Transverse colon (tissue), 3 donors: ENCODE measurements at regions not wholly inside any gene's neighbourhood (a gene's known extent, or its start where the extent isn't known, plus 50 kb on each side); places are given as distances from the start of the nearest gene placed in this dataset.

ENCODE experiments used
- CTCF ChIP-seq, 5 experiments: fragments of 200-600 bp in 3 of 5; fragments of 450-650 bp in 2 of 5; sonication (generic) in 3 of 5; IDR thresholded peaks; 1 replicate in 2 of 5; 2 replicates in 3 of 5; pipeline ENCODE4 v1.5.1; 2016 to 2017; ENCODE audit warnings: antibody characterized with exemption in 5 of 5, inconsistent platforms in 3 of 5, mild to moderate bottlenecking in 2 of 5, moderate library complexity in 1 of 5
- EP300 ChIP-seq: sonication (generic); formaldehyde crosslinking; IDR thresholded peaks from one replicate; pipeline ENCODE4 v1.6.1; 2017; ENCODE audit warnings: antibody characterized with exemption, low read depth

- TF ChIP-seq CTCF (IDR thresholded peaks at IDR 0.05) (no peak), EP300 (no peak)
Observed at GRCh38 chr13:107031716-107032115, 463.8 kb upstream of the ARGLU1 start.
